Nucleus accumbens (tissue), 56 donors: ENCODE measurements at regions not wholly inside any gene's neighbourhood (a gene's known extent, or its start where the extent isn't known, plus 50 kb on each side); places are given as distances from the start of the nearest gene placed in this dataset.
"Not testable (repeated sequence)": the region's sequence is repeated elsewhere in the genome, so short reads cannot be mapped to it uniquely, and the experiment has no call there.

Experiments used
- DNase-seq, 56 donors: peaks; one replicate each; lab custom pipeline; 2025; lab: John Stamatoyannopoulos, UW

GRCh38 chr16:65832679-65833078 lies 533.8 kb upstream of the CDH5 start:
- no peak for DNase-seq

- DNase-seq, result no peak
Measured at GRCh38 chr16:65831903-65832666, 534.4 kb upstream of the CDH5 start.

GRCh38 chr16:65829076-65829475 lies 537.4 kb upstream of the CDH5 start:
- DNase-seq, result peak in 1 of 56 donors; percentile 0

- no peak for DNase-seq
Measured at GRCh38 chr16:65828296-65828695, 538.2 kb upstream of the CDH5 start.

- DNase-seq, result no peak
Measured at GRCh38 chr16:65827231-65827630, 539.3 kb upstream of the CDH5 start.

GRCh38 chr16:65825191-65825856 lies 541.2 kb upstream of the CDH5 start:
- no peak for DNase-seq

GRCh38 chr16:65822148-65822547 lies 544.3 kb upstream of the CDH5 start:
- no peak for DNase-seq

- no peak for DNase-seq
Measured at GRCh38 chr16:65819136-65819898, 547.2 kb upstream of the CDH5 start.

GRCh38 chr16:65817799-65818198 lies 548.7 kb upstream of the CDH5 start:
- DNase-seq, result no peak

GRCh38 chr16:65817066-65817465 lies 549.4 kb upstream of the CDH5 start:
- DNase-seq, result no peak

GRCh38 chr16:65816556-65816955 lies 549.9 kb upstream of the CDH5 start:
- DNase-seq, result no peak

GRCh38 chr16:65815707-65816106 lies 550.8 kb upstream of the CDH5 start:
- no peak for DNase-seq

GRCh38 chr16:65813879-65814278 lies 552.6 kb upstream of the CDH5 start:
- not testable (repeated sequence) for DNase-seq

GRCh38 chr16:65809627-65810026 lies 556.9 kb upstream of the CDH5 start:
- DNase-seq, result no peak

- no peak for DNase-seq
Measured at GRCh38 chr16:65808790-65809189, 557.7 kb upstream of the CDH5 start.

GRCh38 chr16:65807858-65808257 lies 558.6 kb upstream of the CDH5 start:
- no peak for DNase-seq

GRCh38 chr16:65805704-65806103 lies 560.8 kb upstream of the CDH5 start:
- DNase-seq, result not testable (repeated sequence)

GRCh38 chr16:65796481-65796880 lies 570.0 kb upstream of the CDH5 start:
- DNase-seq, result no peak

GRCh38 chr16:65794973-65795372 lies 571.5 kb upstream of the CDH5 start:
- no peak for DNase-seq

GRCh38 chr16:65793781-65794180 lies 572.7 kb upstream of the CDH5 start:
- no peak for DNase-seq

GRCh38 chr16:65790768-65791167 lies 575.7 kb upstream of the CDH5 start:
- DNase-seq, result no peak
